Thoracic aorta (tissue), 2 donors: ENCODE measurements at regions not wholly inside any gene's neighbourhood (a gene's known extent, or its start where the extent isn't known, plus 50 kb on each side); places are given as distances from the start of the nearest gene placed in this dataset.

Source experiments
- ATAC-seq: fragments of 150-250 bp; one replicate; pipeline ENCODE4 v1.8.0; 2017; ENCODE audit warnings: low read depth; ENCODE audit not compliant: insufficient number of reproducible peaks, low FRiP score
- DNase-seq: peaks from one replicate; pipeline ENCODE4 v3.0.0-alpha.2; 2020; ENCODE audit warnings: low spot score
- H3K27ac ChIP-seq, 2 donors: fragments of 200-600 bp; sonication (generic); 1 replicate in 1 of 2; 2 replicates in 1 of 2; pipeline ENCODE4 v1.5.1; 2016; ENCODE audit warnings: mild to moderate bottlenecking in 2 of 2, moderate library complexity in 2 of 2
- H3K27me3 ChIP-seq: fragments of 200-600 bp; sonication (generic); replicated peaks from 2 replicates; pipeline ENCODE4 v1.6.0; 2016; ENCODE audit warnings: mild to moderate bottlenecking; ENCODE audit not compliant: insufficient read depth
- H3K36me3 ChIP-seq: fragments of 200-600 bp; sonication (generic); one replicate; pipeline ENCODE4 v1.5.1; 2016
- H3K4me1 ChIP-seq, 2 donors: fragments of 200-600 bp; sonication (generic); 1 replicate in 1 of 2; 2 replicates in 1 of 2; pipeline versions ENCODE4 v1.5.1 to v1.6.0; 2016; ENCODE audit warnings: low read depth in 2 of 2, mild to moderate bottlenecking in 1 of 2; ENCODE audit not compliant: control insufficient read depth in 1 of 2
- H3K4me3 ChIP-seq: fragments of 200-600 bp; sonication (generic); 2 replicates; pipeline ENCODE4 v1.5.1; 2016; ENCODE audit warnings: mild to moderate bottlenecking
- H3K9me3 ChIP-seq: fragments of 200-600 bp; sonication (generic); 2 replicates; pipeline ENCODE4 v1.5.1; 2016
- CTCF ChIP-seq: fragments of 200-600 bp; sonication (generic); IDR thresholded peaks from one replicate; pipeline ENCODE4 v1.5.1; 2019; ENCODE audit warnings: antibody characterized with exemption

DNA sequence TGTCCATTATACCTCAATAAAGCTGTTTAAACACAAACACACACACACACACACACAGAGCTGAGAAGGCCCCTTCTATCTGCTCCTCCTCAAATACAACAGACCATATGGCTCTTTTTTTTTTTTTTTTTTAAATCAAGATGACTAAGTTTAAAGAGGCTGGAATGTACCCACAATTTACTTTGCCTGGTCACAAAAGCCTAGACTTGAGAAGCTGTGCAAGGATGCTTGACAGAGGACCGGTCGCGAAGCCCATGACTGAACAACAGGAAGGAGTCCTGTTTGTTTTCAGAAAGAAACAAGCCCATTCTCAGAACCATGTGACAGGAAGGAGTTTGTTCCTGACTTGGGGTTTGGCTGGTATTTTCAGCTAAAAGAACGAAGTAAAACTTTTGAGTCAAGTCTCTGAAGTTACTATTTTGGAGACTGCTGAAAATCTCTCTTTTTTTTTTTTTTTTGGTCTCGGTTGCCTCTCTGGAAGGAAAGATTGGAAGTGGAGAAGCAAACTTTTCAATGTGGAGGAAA, 650.9 kb upstream of the TENM3 start:
- H3K27me3 ChIP-seq, result no peaks in the 10 kb centered on the region
- no peaks in the 10 kb centered on the region for H3K4me1 ChIP-seq
- no peak for DNase-seq
- H3K4me3 ChIP-seq, result no peak overlapping the region
- no peaks in the 10 kb centered on the region for H3K36me3 ChIP-seq
- H3K27ac ChIP-seq, result no peak overlapping the region
- H3K9me3 ChIP-seq, result no peaks in the 10 kb centered on the region
- TF ChIP-seq CTCF, result no peak
- ATAC-seq, result no peak

DNA sequence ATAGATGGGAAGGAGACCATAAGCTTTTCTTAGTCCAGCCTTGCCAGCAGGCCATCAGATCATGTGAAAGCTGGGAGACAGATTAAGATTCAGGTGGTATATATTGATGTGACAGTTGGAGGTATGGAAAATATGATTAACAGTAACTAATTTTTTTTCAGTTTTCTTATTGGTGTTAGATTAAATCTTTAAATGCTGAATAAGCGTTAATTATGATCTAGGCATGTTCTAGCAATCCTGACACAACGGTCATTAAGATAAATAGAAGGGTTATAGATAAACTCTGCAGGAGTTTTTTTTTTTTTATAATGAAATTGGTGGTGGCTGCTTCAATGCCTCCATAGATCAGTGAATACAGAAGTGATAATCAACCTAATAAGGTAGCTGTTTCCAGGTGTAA, 649.5 kb upstream of the TENM3 start:
- no peak for TF ChIP-seq CTCF
- H3K27me3 ChIP-seq, result no peaks in the 10 kb centered on the region
- H3K9me3 ChIP-seq, result no peaks in the 10 kb centered on the region
- no peak overlapping the region for H3K4me3 ChIP-seq
- DNase-seq, result no peak
- no peaks in the 10 kb centered on the region for H3K4me1 ChIP-seq
- no peak for ATAC-seq
- no peaks in the 10 kb centered on the region for H3K36me3 ChIP-seq
- H3K27ac ChIP-seq, result no peak overlapping the region

GRCh38 chr4:181594188-181594587, 649.0 kb upstream of the TENM3 start:
- ATAC-seq (no peak), DNase-seq (no peak)
- no peaks in the 10 kb centered on the region for H3K4me1 ChIP-seq
- no peaks in the 10 kb centered on the region for H3K9me3 ChIP-seq
- H3K4me3 ChIP-seq, result no peak overlapping the region
- TF ChIP-seq CTCF, result no peak
- no peaks in the 10 kb centered on the region for H3K27me3 ChIP-seq
- no peaks in the 10 kb centered on the region for H3K36me3 ChIP-seq
- no peak overlapping the region for H3K27ac ChIP-seq

DNA sequence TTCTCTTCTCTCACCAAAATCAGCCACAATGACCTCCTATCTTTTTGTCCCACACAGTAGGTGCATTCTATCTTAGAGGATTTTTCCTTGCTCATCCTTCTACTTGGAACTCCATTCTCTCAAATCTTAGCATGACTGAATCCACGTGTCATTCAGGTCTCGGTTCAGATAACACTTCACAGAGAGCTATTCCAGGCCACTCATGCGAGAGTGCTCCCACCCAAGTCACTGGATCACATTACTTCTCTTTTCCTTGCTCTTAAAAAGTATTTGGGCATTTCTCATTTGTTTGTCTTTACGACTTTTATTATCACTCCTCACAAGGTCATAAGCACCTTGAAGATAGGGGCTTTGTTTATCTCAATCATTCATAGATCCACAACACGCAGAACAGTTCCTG, 647.5 kb upstream of the TENM3 start:
- Histone ChIP-seq H3K4me1 (no peaks in the 10 kb centered on the region), H3K4me3 (no peak overlapping the region), H3K27ac (no peak overlapping the region), H3K27me3 (no peaks in the 10 kb centered on the region), H3K36me3 (no peaks in the 10 kb centered on the region), H3K9me3 (no peaks in the 10 kb centered on the region)
- no peak for ATAC-seq
- no peak for DNase-seq
- TF ChIP-seq CTCF, result no peak

DNA sequence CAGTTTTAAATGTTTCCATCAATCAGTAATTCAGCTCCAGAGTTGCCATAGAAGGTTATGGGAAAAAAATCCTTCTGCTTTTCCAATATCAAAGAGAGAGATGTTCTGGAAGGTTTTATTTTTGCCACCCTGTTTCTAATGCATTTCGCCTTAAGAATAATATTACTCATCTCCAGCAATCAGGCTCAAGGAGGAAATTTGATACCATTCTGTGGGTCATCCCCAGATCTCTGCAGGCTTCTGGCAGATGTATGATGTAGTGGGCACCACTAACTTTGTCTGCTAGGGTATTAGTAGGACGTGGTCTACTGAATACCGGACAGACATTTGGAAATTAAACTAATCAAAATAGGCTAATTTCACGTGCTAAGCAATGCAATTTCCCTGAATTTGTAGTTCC, 645.4 kb upstream of the TENM3 start:
- TF ChIP-seq CTCF, result no peak
- no peaks in the 10 kb centered on the region for H3K36me3 ChIP-seq
- no peak for DNase-seq
- ATAC-seq, result no peak
- H3K4me3 ChIP-seq, result no peak overlapping the region
- no peaks in the 10 kb centered on the region for H3K9me3 ChIP-seq
- H3K27ac ChIP-seq, result no peak overlapping the region
- H3K4me1 ChIP-seq, result no peaks in the 10 kb centered on the region
- no peaks in the 10 kb centered on the region for H3K27me3 ChIP-seq
